ENCODE measurements at regions not wholly inside any gene's neighbourhood (a gene's known extent, or its start where the extent isn't known, plus 50 kb on each side); places are given as distances from the start of the nearest gene placed in this dataset.
"Not testable (repeated sequence)": the region's sequence is repeated elsewhere in the genome, so short reads cannot be mapped to it uniquely, and the experiment has no call there.

GRCh38 chr21:17679002-17679600 is 66.4 kb upstream of the BTG3 start:
- peak; percentile 85 for TF ChIP-seq CTCF (conservative IDR thresholded peaks at IDR 0.05)
- no peak for TF ChIP-seq ZFX (IDR thresholded peaks at IDR 0.05)
- H3K27ac ChIP-seq, result no peak overlapping the region

GRCh38 chr21:17676930-17677329 is 64.2 kb upstream of the BTG3 start:
- H3K27ac ChIP-seq, result not testable (repeated sequence)

- H3K27ac ChIP-seq, result no peak overlapping the region
- no peak for TF ChIP-seq ZFX (IDR thresholded peaks at IDR 0.05)
- no peak for TF ChIP-seq CTCF (conservative IDR thresholded peaks at IDR 0.05)
Measured at GRCh38 chr21:17674106-17674505, 61.4 kb upstream of the BTG3 start.

- no peak overlapping the region for H3K27ac ChIP-seq
- TF ChIP-seq ZFX (IDR thresholded peaks at IDR 0.05) (no peak), CTCF (conservative IDR thresholded peaks at IDR 0.05) (no peak)
Measured at GRCh38 chr21:17673261-17674020, 60.7 kb upstream of the BTG3 start.

GRCh38 chr21:17671733-17672132 is 59.0 kb upstream of the BTG3 start:
- no peak overlapping the region for H3K27ac ChIP-seq
- TF ChIP-seq ZFX (IDR thresholded peaks at IDR 0.05), result no peak
- no peak for TF ChIP-seq CTCF (conservative IDR thresholded peaks at IDR 0.05)

- no peak overlapping the region for H3K27ac ChIP-seq
- TF ChIP-seq CTCF (conservative IDR thresholded peaks at IDR 0.05) (no peak), ZFX (IDR thresholded peaks at IDR 0.05) (no peak)
Measured at GRCh38 chr21:17668479-17669140, 55.9 kb upstream of the BTG3 start.

- TF ChIP-seq ZFX (IDR thresholded peaks at IDR 0.05), result no peak
- TF ChIP-seq CTCF (conservative IDR thresholded peaks at IDR 0.05), result no peak
- peak overlapping the region; percentile 36; the same call in 1 of the 2 replicates for H3K27ac ChIP-seq
Measured at GRCh38 chr21:17667256-17667655, 54.6 kb upstream of the BTG3 start.
